ENCODE measurements at regions not wholly inside any gene's neighbourhood (a gene's known extent, or its start where the extent isn't known, plus 50 kb on each side); places are given as distances from the start of the nearest gene placed in this dataset.

DNA sequence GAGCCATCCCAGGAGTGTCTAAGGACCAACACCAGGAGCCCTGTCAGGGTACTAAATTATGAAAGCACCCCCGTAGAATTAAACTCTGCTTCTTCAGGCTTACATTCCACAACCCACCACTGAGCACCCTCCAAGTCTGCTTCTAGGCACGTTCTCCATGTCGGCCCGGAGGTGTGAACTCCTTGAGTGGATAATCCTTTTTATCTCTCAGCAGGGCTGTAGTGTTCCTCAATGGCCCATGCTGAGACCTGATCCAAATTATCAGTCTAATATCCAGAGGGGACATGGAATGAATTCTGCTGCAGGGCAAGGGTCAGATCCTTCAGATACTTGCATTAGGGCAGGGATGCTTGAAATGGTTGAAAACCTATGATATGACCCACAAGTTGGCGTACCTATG, 55.9 kb upstream of the TARP start:
- Histone ChIP-seq H3K9me3 (ENCODE audit: low read length) (no peaks in the 10 kb centered on the region), H3K27me3 (ENCODE audit: insufficient read depth, low read length) (peaks cover 7% of the 10 kb centered on the region; the same call in 1 of the 2 replicates)

DNA sequence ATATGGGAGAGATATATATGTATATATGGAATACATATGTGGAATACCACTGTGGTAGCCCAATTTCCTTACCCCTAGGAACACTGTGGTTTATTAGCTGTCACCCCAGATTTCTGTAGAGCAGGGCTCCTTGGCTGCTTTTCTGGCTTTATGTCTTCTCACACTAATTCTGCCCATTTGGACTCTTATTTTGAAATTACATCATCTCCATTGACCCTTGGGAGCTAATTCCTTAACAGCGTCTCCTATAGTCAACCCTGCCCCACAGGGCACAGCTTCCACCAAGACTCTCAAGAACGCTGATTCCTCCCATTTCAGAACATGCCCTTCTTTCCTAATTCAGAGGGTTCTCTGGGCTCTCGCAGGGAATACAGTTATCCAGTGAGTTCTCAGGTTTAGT, 55.4 kb upstream of the TARP start:
- no peaks in the 10 kb centered on the region for H3K79me2 ChIP-seq (ENCODE audit: insufficient read depth, low read length)
- no peak overlapping the region for H2AFZ ChIP-seq (ENCODE audit: low read length)
- no peaks in the 10 kb centered on the region for H3K9me2 ChIP-seq (ENCODE audit: low read depth, low read length)
- H3K27ac ChIP-seq (ENCODE audit: low read depth, low read length, poor library complexity, severe bottlenecking): no peak overlapping the region
- TF ChIP-seq EZH2 (IDR thresholded peaks at IDR 0.05; ENCODE audit: borderline replicate concordance, low read length): no peak
- TF ChIP-seq, protein P1, sequence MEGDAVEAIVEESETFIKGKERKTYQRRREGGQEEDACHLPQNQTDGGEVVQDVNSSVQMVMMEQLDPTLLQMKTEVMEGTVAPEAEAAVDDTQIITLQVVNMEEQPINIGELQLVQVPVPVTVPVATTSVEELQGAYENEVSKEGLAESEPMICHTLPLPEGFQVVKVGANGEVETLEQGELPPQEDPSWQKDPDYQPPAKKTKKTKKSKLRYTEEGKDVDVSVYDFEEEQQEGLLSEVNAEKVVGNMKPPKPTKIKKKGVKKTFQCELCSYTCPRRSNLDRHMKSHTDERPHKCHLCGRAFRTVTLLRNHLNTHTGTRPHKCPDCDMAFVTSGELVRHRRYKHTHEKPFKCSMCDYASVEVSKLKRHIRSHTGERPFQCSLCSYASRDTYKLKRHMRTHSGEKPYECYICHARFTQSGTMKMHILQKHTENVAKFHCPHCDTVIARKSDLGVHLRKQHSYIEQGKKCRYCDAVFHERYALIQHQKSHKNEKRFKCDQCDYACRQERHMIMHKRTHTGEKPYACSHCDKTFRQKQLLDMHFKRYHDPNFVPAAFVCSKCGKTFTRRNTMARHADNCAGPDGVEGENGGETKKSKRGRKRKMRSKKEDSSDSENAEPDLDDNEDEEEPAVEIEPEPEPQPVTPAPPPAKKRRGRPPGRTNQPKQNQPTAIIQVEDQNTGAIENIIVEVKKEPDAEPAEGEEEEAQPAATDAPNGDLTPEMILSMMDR (IDR thresholded peaks at IDR 0.05; ENCODE audit: low read length): no peak
- H3K4me1 ChIP-seq (ENCODE audit: insufficient read depth, low read length, severe bottlenecking): no peaks in the 10 kb centered on the region
- H3K9me3 ChIP-seq (ENCODE audit: low read length): no peaks in the 10 kb centered on the region
- H3K36me3 ChIP-seq (ENCODE audit: insufficient read depth, low read length): no peaks in the 10 kb centered on the region
- H3K4me2 ChIP-seq (ENCODE audit: low read length): no peak overlapping the region
- H3K27me3 ChIP-seq (ENCODE audit: insufficient read depth, low read length): peaks cover 7% of the 10 kb centered on the region; the same call in 1 of the 2 replicates
- H3F3A ChIP-seq (ENCODE audit: insufficient read depth, low read length): no peaks in the 10 kb centered on the region
- no peaks in the 10 kb centered on the region for H4K20me1 ChIP-seq (ENCODE audit: insufficient read depth, low read length)
- H3K9ac ChIP-seq (ENCODE audit: low read length): no peak overlapping the region
- no peak overlapping the region for H3K4me3 ChIP-seq (ENCODE audit: low read depth, low read length, poor library complexity, severe bottlenecking)

More for the DNA sequence above, 55.9 kb upstream of the TARP start:
- TF ChIP-seq, protein P1 (IDR thresholded peaks at IDR 0.05; ENCODE audit: low read length): no peak
- TF ChIP-seq EZH2 (IDR thresholded peaks at IDR 0.05; ENCODE audit: borderline replicate concordance, low read length): no peak
- Histone ChIP-seq H3K79me2 (ENCODE audit: insufficient read depth, low read length) (no peaks in the 10 kb centered on the region), H3K9me2 (ENCODE audit: low read depth, low read length) (no peaks in the 10 kb centered on the region), H3K4me3 (ENCODE audit: low read depth, low read length, poor library complexity, severe bottlenecking) (no peak overlapping the region), H4K20me1 (ENCODE audit: insufficient read depth, low read length) (no peaks in the 10 kb centered on the region), H3K4me1 (ENCODE audit: insufficient read depth, low read length, severe bottlenecking) (no peaks in the 10 kb centered on the region), H3F3A (ENCODE audit: insufficient read depth, low read length) (no peaks in the 10 kb centered on the region), H3K36me3 (ENCODE audit: insufficient read depth, low read length) (no peaks in the 10 kb centered on the region), H3K9ac (ENCODE audit: low read length) (no peak overlapping the region), H2AFZ (ENCODE audit: low read length) (no peak overlapping the region), H3K4me2 (ENCODE audit: low read length) (no peak overlapping the region), H3K27ac (ENCODE audit: low read depth, low read length, poor library complexity, severe bottlenecking) (no peak overlapping the region)

DNA sequence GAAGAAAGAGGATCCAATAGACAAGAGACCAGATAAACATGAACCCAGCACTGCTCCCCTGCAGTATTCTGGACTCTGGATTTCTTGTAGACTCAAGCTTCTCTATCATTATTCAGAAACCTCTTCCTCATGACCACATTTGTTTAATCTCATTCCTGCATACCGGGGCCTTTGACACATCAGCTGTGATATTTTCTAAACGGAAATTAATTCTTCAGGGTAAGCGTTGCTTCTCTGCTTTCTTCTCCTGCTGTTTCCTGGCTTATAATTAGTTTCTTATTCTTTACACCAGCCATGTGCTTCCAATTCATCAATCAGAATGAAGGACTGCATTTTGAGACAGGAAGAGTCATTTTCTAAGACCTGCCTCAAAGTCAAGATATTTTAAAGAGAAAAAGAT, 54.2 kb upstream of the TARP start:
- H3K79me2 ChIP-seq (ENCODE audit: insufficient read depth, low read length): no peaks in the 10 kb centered on the region
- H3K9me3 ChIP-seq (ENCODE audit: low read length): no peaks in the 10 kb centered on the region
- no peak overlapping the region for H3K9ac ChIP-seq (ENCODE audit: low read length)
- H3K27me3 ChIP-seq (ENCODE audit: insufficient read depth, low read length): peaks cover 7% of the 10 kb centered on the region; the same call in 1 of the 2 replicates
- H3K4me3 ChIP-seq (ENCODE audit: low read depth, low read length, poor library complexity, severe bottlenecking): no peak overlapping the region
- no peaks in the 10 kb centered on the region for H3K9me2 ChIP-seq (ENCODE audit: low read depth, low read length)
- no peaks in the 10 kb centered on the region for H4K20me1 ChIP-seq (ENCODE audit: insufficient read depth, low read length)
- no peaks in the 10 kb centered on the region for H3F3A ChIP-seq (ENCODE audit: insufficient read depth, low read length)
- no peaks in the 10 kb centered on the region for H3K36me3 ChIP-seq (ENCODE audit: insufficient read depth, low read length)
- no peak overlapping the region for H2AFZ ChIP-seq (ENCODE audit: low read length)
- no peaks in the 10 kb centered on the region for H3K4me1 ChIP-seq (ENCODE audit: insufficient read depth, low read length, severe bottlenecking)
- TF ChIP-seq EZH2 (IDR thresholded peaks at IDR 0.05; ENCODE audit: borderline replicate concordance, low read length): no peak
- TF ChIP-seq, protein P1 (IDR thresholded peaks at IDR 0.05; ENCODE audit: low read length): no peak
- no peak overlapping the region for H3K27ac ChIP-seq (ENCODE audit: low read depth, low read length, poor library complexity, severe bottlenecking)
- no peak overlapping the region for H3K4me2 ChIP-seq (ENCODE audit: low read length)

Measured in OCI-LY1 (cell line).